Stimulated activated naive CD8-positive, alpha-beta T cell treated with anti-CD3 and anti-CD28 coated beads, Interleukin-15, amount 100 ng/mL, for 72 hours (primary cell): ENCODE measurements at regions not wholly inside any gene's neighbourhood (a gene's known extent, or its start where the extent isn't known, plus 50 kb on each side); places are given as distances from the start of the nearest gene placed in this dataset.

Source experiments
- ATAC-seq: fragments of 150-1000 bp; cut with Tn5 transposase; 2 replicates; pipeline ENCODE4 v1.10.0; 2021; ENCODE audit warnings: mild to moderate bottlenecking, moderate library complexity
- DNase-seq, 2 donors: peaks; one replicate each; pipeline ENCODE4 v3.0.0; 2021 to 2022
- H3K27ac Mint-ChIP-seq, 2 donors: one replicate each; pipeline ENCODE4 v1.8.0; 2022; ENCODE audit warnings: mild to moderate bottlenecking in 2 of 2, mixed read lengths in 2 of 2, moderate library complexity in 2 of 2
- H3K27me3 Mint-ChIP-seq: one replicate; pipeline ENCODE4 v1.8.0; 2022; ENCODE audit warnings: mixed read lengths
- H3K4me1 Mint-ChIP-seq: one replicate; pipeline ENCODE4 v1.8.0; 2022; ENCODE audit warnings: mild to moderate bottlenecking, mixed read lengths
- H3K4me3 Mint-ChIP-seq, 2 donors: one replicate each; pipeline ENCODE4 v1.8.0; 2022; ENCODE audit warnings: mild to moderate bottlenecking in 2 of 2, mixed read lengths in 2 of 2, moderate library complexity in 1 of 2
- H3K9me3 Mint-ChIP-seq, 2 donors: one replicate each; pipeline ENCODE4 v1.8.0; 2022; ENCODE audit warnings: mixed read lengths in 2 of 2

GRCh38 chr13:94968757-94969086 lies 256.4 kb upstream of the SOX21 start:
- H3K27me3 Mint-ChIP-seq, result peaks cover 59% of the 10 kb centered on the region
- peak overlapping the region; percentile 52 to 59 for H3K4me3 Mint-ChIP-seq
- no peaks in the 10 kb centered on the region for H3K9me3 Mint-ChIP-seq
- DNase-seq (no peak), ATAC-seq (no peak)
- no peak overlapping the region for H3K27ac Mint-ChIP-seq
- H3K4me1 Mint-ChIP-seq, result peaks cover 8% of the 10 kb centered on the region

GRCh38 chr13:94968040-94968756 lies 255.9 kb upstream of the SOX21 start:
- peak overlapping the region; percentile 59 to 76 for H3K4me3 Mint-ChIP-seq
- peaks cover 8% of the 10 kb centered on the region for H3K4me1 Mint-ChIP-seq
- DNase-seq (peak; percentile 0 to 9), ATAC-seq (peak; percentile 72)
- no peaks in the 10 kb centered on the region for H3K9me3 Mint-ChIP-seq
- H3K27ac Mint-ChIP-seq, result no peak overlapping the region
- peaks cover 64% of the 10 kb centered on the region for H3K27me3 Mint-ChIP-seq

- Mint-ChIP-seq H3K4me3 (peak overlapping the region; percentile 45 to 76), H3K4me1 (peaks cover 8% of the 10 kb centered on the region), H3K27me3 (peaks cover 72% of the 10 kb centered on the region), H3K27ac (no peak overlapping the region), H3K9me3 (no peaks in the 10 kb centered on the region)
- peak; percentile 88 for ATAC-seq
- peak; percentile 14 to 32 for DNase-seq
Observed at GRCh38 chr13:94967183-94968039, 255.1 kb upstream of the SOX21 start.

- ATAC-seq, result no peak
- Mint-ChIP-seq H3K4me1 (peaks cover 8% of the 10 kb centered on the region), H3K4me3 (peak overlapping the region in 1 of 2 donors; percentile 37), H3K9me3 (no peaks in the 10 kb centered on the region), H3K27me3 (peaks cover 81% of the 10 kb centered on the region), H3K27ac (no peak overlapping the region)
- no peak for DNase-seq
Observed at GRCh38 chr13:94966422-94966955, 254.1 kb upstream of the SOX21 start.

GRCh38 chr13:94959626-94960025 lies 247.3 kb upstream of the SOX21 start:
- H3K4me1 Mint-ChIP-seq, result no peaks in the 10 kb centered on the region
- DNase-seq (no peak), ATAC-seq (no peak)
- no peak overlapping the region for H3K27ac Mint-ChIP-seq
- H3K9me3 Mint-ChIP-seq, result no peaks in the 10 kb centered on the region
- peaks cover 41% of the 10 kb centered on the region for H3K27me3 Mint-ChIP-seq
- H3K4me3 Mint-ChIP-seq, result no peak overlapping the region

GRCh38 chr13:94956417-94957110 lies 244.2 kb upstream of the SOX21 start:
- H3K27ac Mint-ChIP-seq, result no peak overlapping the region
- H3K4me3 Mint-ChIP-seq, result no peak overlapping the region
- DNase-seq (no peak), ATAC-seq (no peak)
- no peaks in the 10 kb centered on the region for H3K9me3 Mint-ChIP-seq
- peaks cover 26% of the 10 kb centered on the region for H3K27me3 Mint-ChIP-seq
- no peaks in the 10 kb centered on the region for H3K4me1 Mint-ChIP-seq

- no peak for ATAC-seq
- no peaks in the 10 kb centered on the region for H3K4me1 Mint-ChIP-seq
- H3K27me3 Mint-ChIP-seq, result peaks cover 25% of the 10 kb centered on the region
- H3K27ac Mint-ChIP-seq, result no peak overlapping the region
- H3K4me3 Mint-ChIP-seq, result no peak overlapping the region
- no peaks in the 10 kb centered on the region for H3K9me3 Mint-ChIP-seq
- DNase-seq, result no peak
Observed at GRCh38 chr13:94952787-94953186, 240.4 kb upstream of the SOX21 start.

GRCh38 chr13:94950303-94950702 lies 238.0 kb upstream of the SOX21 start:
- Mint-ChIP-seq H3K27ac (no peak overlapping the region), H3K9me3 (no peaks in the 10 kb centered on the region), H3K27me3 (peaks cover 42% of the 10 kb centered on the region), H3K4me1 (no peaks in the 10 kb centered on the region), H3K4me3 (no peak overlapping the region)
- no peak for DNase-seq
- no peak for ATAC-seq

GRCh38 chr13:94947965-94948371 lies 235.6 kb upstream of the SOX21 start:
- H3K9me3 Mint-ChIP-seq, result no peaks in the 10 kb centered on the region
- H3K27me3 Mint-ChIP-seq, result peaks cover 36% of the 10 kb centered on the region
- H3K4me1 Mint-ChIP-seq, result no peaks in the 10 kb centered on the region
- ATAC-seq (no peak), DNase-seq (no peak)
- H3K27ac Mint-ChIP-seq, result no peak overlapping the region
- H3K4me3 Mint-ChIP-seq, result no peak overlapping the region

- H3K27ac Mint-ChIP-seq, result no peak overlapping the region
- H3K9me3 Mint-ChIP-seq, result no peaks in the 10 kb centered on the region
- no peak overlapping the region for H3K4me3 Mint-ChIP-seq
- no peaks in the 10 kb centered on the region for H3K4me1 Mint-ChIP-seq
- DNase-seq, result no peak
- H3K27me3 Mint-ChIP-seq, result peaks cover 31% of the 10 kb centered on the region
- ATAC-seq, result no peak
Observed at GRCh38 chr13:94947392-94947791, 235.0 kb upstream of the SOX21 start.

GRCh38 chr13:94946039-94946438 lies 233.7 kb upstream of the SOX21 start:
- DNase-seq (no peak), ATAC-seq (no peak)
- peaks cover 23% of the 10 kb centered on the region for H3K27me3 Mint-ChIP-seq
- H3K4me3 Mint-ChIP-seq, result no peak overlapping the region
- peaks cover 0 to 5% of the 10 kb centered on the region in 2 donors for H3K9me3 Mint-ChIP-seq
- no peaks in the 10 kb centered on the region for H3K4me1 Mint-ChIP-seq
- no peak overlapping the region for H3K27ac Mint-ChIP-seq

GRCh38 chr13:94938124-94938523 lies 225.8 kb upstream of the SOX21 start:
- H3K9me3 Mint-ChIP-seq, result peaks cover 5 to 8% of the 10 kb centered on the region in 2 donors
- DNase-seq (no peak), ATAC-seq (no peak)
- no peak overlapping the region for H3K27ac Mint-ChIP-seq
- H3K4me1 Mint-ChIP-seq, result no peaks in the 10 kb centered on the region
- peaks cover 29% of the 10 kb centered on the region for H3K27me3 Mint-ChIP-seq
- H3K4me3 Mint-ChIP-seq, result no peak overlapping the region

- Mint-ChIP-seq H3K27me3 (peaks cover 29% of the 10 kb centered on the region), H3K27ac (no peak overlapping the region), H3K9me3 (peaks cover 0 to 14% of the 10 kb centered on the region in 2 donors), H3K4me3 (no peak overlapping the region), H3K4me1 (no peaks in the 10 kb centered on the region)
- no peak for ATAC-seq
- DNase-seq, result no peak
Observed at GRCh38 chr13:94936633-94937032, 224.3 kb upstream of the SOX21 start.

- H3K27ac Mint-ChIP-seq, result no peak overlapping the region
- no peak for DNase-seq
- no peak for ATAC-seq
- H3K9me3 Mint-ChIP-seq, result peaks cover 0 to 14% of the 10 kb centered on the region in 2 donors
- H3K27me3 Mint-ChIP-seq, result peaks cover 18% of the 10 kb centered on the region
- H3K4me3 Mint-ChIP-seq, result no peak overlapping the region
- no peaks in the 10 kb centered on the region for H3K4me1 Mint-ChIP-seq
Observed at GRCh38 chr13:94933936-94934335, 221.6 kb upstream of the SOX21 start.

GRCh38 chr13:94933230-94933751 lies 220.9 kb upstream of the SOX21 start:
- no peaks in the 10 kb centered on the region for H3K4me1 Mint-ChIP-seq
- no peak for ATAC-seq
- peaks cover 0 to 14% of the 10 kb centered on the region in 2 donors for H3K9me3 Mint-ChIP-seq
- H3K4me3 Mint-ChIP-seq, result no peak overlapping the region
- no peak for DNase-seq
- peaks cover 16% of the 10 kb centered on the region for H3K27me3 Mint-ChIP-seq
- no peak overlapping the region for H3K27ac Mint-ChIP-seq
